ENCODE measurements at regions not wholly inside any gene's neighbourhood (a gene's known extent, or its start where the extent isn't known, plus 50 kb on each side); places are given as distances from the start of the nearest gene placed in this dataset.

GRCh38 chr2:121030523-121030922, 254.5 kb downstream of the TFCP2L1 start (continued):
- TF ChIP-seq CTCF (IDR thresholded peaks at IDR 0.05 in 2 of 3, conservative IDR thresholded peaks at IDR 0.05 in 1 of 3; ENCODE audit: borderline replicate concordance in 1 of 3, insufficient read depth in 1 of 3, low read depth in 2 of 3, low read length in 2 of 3), result no peak
- TF ChIP-seq ELF1 (IDR thresholded peaks at IDR 0.05; ENCODE audit: borderline replicate concordance, low read depth), result no peak
- TF ChIP-seq EZH2 (IDR thresholded peaks at IDR 0.05), result no peak
- no peak for TF ChIP-seq ZFX (IDR thresholded peaks at IDR 0.05)

GRCh38 chr2:121031568-121032340, 253.2 kb downstream of the TFCP2L1 start:
- RAD21 ChIA-PET (ENCODE audit: low non-redundant PET in 1 of 2, low total read pairs in 2 of 2, uncharacterized antibody in 2 of 2, unreplicated experiment in 2 of 2), result no interaction called here
- H3K36me3 ChIP-seq (ENCODE audit: control insufficient read depth in 1 of 2, insufficient read depth in 2 of 2, low read length in 2 of 2), result no peaks in the 10 kb centered on the region
- H3K4me2 ChIP-seq (ENCODE audit: low read length), result no peak overlapping the region
- H3K27ac ChIP-seq (ENCODE audit: low read depth, low read length), result no peak overlapping the region
- intact Hi-C loops (cut with micrococcal nuclease), result no loop called here
- H3K4me3 ChIP-seq (replicated peaks in 1 of 2; ENCODE audit: low read depth in 1 of 2, low read length in 2 of 2), result no peak overlapping the region
- CTCF ChIA-PET, result no interaction called here
- DNase-seq (ENCODE audit: low read depth, low spot score) (no peak), ATAC-seq (no peak)
- BruUV-seq (replicated peaks), result no TSS peak
- H4K20me1 ChIP-seq (ENCODE audit: insufficient read depth), result no peaks in the 10 kb centered on the region
- no peaks in the 10 kb centered on the region for H3K9me3 ChIP-seq (ENCODE audit: control insufficient read depth in 1 of 2, insufficient read depth in 1 of 2, low read depth in 1 of 2, low read length in 2 of 2)
- POLR2A ChIA-PET, result no interaction called here
- no peaks in the 10 kb centered on the region for H3K79me2 ChIP-seq (ENCODE audit: insufficient read depth, low read length)
- H3K9me2 ChIP-seq (ENCODE audit: insufficient read depth), result no peaks in the 10 kb centered on the region
- H2AFZ ChIP-seq (ENCODE audit: low read depth, low read length, poor library complexity, severe bottlenecking), result no peak overlapping the region
- peaks cover 19% of the 10 kb centered on the region; the same call in 1 of the 2 replicates for H3K27me3 ChIP-seq (ENCODE audit: insufficient read depth, low read length)
- no peak overlapping the region for H3K9ac ChIP-seq (ENCODE audit: low read length)
- H3K4me1 ChIP-seq (ENCODE audit: control insufficient read depth in 1 of 2, insufficient read depth in 2 of 2, low read length in 2 of 2), result no peaks in the 10 kb centered on the region
- no peak for TF ChIP-seq SIN3A (IDR thresholded peaks at IDR 0.05; ENCODE audit: low read depth)
- no peak for TF ChIP-seq ATF3 (IDR thresholded peaks at IDR 0.05)
- no peak for TF ChIP-seq ZNF274 (IDR thresholded peaks at IDR 0.05; ENCODE audit: low read depth, low read length)
- no peak for TF ChIP-seq YY1 (IDR thresholded peaks at IDR 0.05; ENCODE audit: extremely low read depth, insufficient replicate concordance, low read depth, low read length)
- TF ChIP-seq TCF7L2 (IDR thresholded peaks at IDR 0.05; ENCODE audit: borderline replicate concordance, extremely low read depth, insufficient read depth, insufficient read length), result no peak
- no peak for TF ChIP-seq CEBPB (IDR thresholded peaks at IDR 0.05; ENCODE audit: low read depth)
- TF ChIP-seq SP1 (IDR thresholded peaks at IDR 0.05; ENCODE audit: low read depth), result no peak
- no peak for TF ChIP-seq SRF (IDR thresholded peaks at IDR 0.05; ENCODE audit: low read depth)
- TF ChIP-seq ZBTB33 (IDR thresholded peaks at IDR 0.05; ENCODE audit: extremely low read depth, insufficient replicate concordance, low read length), result no peak
- TF ChIP-seq REST (IDR thresholded peaks at IDR 0.05; ENCODE audit: low read depth), result no peak
- no peak for TF ChIP-seq POLR2AphosphoS5 (IDR thresholded peaks at IDR 0.05; ENCODE audit: low read depth, low read length)
- TF ChIP-seq CBX3 (IDR thresholded peaks at IDR 0.05; ENCODE audit: low read depth), result no peak
- TF ChIP-seq EGR1 (IDR thresholded peaks at IDR 0.05; ENCODE audit: low read depth), result no peak
- TF ChIP-seq ELF1 (IDR thresholded peaks at IDR 0.05; ENCODE audit: borderline replicate concordance, low read depth), result no peak
- no peak for TF ChIP-seq ZFX (IDR thresholded peaks at IDR 0.05)
- TF ChIP-seq FOSL1 (IDR thresholded peaks at IDR 0.05; ENCODE audit: low read depth), result no peak
